GM21367 (cell line): ENCODE measurements at regions not wholly inside any gene's neighbourhood (a gene's known extent, or its start where the extent isn't known, plus 50 kb on each side); places are given as distances from the start of the nearest gene placed in this dataset.
"Not testable (repeated sequence)": the region's sequence is repeated elsewhere in the genome, so short reads cannot be mapped to it uniquely, and the experiment has no call there.

ENCODE experiments used
- ATAC-seq: cut with Tn5 transposase; IDR thresholded peaks from one replicate; pipeline ENCODE4 v1.9.1; 2021; ENCODE audit not compliant: unreplicated experiment

DNA sequence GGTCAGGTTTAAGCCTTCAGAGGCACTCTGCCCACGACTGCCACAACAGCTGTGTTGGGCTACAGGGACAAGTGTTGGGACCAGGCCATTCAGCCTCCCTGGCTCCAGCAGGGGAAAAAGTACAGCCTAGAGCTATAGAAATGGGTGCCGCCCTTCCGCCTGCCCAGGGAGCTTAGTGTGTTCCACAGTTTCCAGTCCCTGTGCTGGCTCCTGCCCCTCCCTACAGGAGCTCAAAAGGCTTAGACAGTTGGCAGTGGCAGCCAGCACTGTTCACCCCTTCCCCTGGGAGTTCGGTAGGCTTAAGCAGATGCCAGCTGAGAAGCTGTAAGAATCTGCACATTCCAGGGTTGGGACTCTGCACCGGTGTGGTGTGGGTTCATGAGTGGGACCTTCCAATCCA is 408.2 kb upstream of the INTU start:
- ATAC-seq = no peak

DNA sequence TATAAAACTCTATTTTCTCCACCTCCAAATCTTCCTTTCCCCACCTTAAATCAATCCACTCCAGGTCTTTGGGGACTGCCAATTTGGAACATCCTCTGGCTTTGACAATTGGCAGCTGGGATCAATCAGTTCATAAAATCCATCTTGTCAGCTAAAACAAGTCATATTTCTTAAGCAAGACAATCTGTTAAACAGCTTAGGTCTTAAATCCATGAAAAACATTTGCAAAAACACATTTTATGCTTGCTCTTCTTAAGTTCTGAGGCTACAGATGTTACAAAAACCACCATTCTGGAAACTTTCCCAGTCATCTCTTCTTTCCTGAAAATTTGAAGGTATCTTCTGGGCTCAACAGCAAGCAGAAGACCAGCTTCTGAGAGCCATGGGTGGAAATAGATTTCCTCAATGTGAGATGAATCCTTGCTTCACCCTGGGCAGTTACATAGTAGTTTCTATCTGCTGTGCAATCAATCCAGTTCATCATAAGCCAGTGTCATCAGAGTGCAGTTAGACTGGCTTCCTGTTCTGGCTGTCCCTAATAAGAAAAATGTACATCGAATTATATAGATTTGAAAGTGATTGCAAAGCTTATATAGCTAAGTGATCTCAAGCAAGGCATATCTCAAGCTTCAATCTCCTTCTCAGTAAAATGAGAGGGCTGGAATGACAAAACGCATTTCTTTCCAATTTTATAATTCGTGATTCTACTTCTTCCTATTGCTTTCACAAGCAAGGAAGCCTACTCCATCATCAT is 402.7 kb upstream of the INTU start:
- ATAC-seq = no peak

DNA sequence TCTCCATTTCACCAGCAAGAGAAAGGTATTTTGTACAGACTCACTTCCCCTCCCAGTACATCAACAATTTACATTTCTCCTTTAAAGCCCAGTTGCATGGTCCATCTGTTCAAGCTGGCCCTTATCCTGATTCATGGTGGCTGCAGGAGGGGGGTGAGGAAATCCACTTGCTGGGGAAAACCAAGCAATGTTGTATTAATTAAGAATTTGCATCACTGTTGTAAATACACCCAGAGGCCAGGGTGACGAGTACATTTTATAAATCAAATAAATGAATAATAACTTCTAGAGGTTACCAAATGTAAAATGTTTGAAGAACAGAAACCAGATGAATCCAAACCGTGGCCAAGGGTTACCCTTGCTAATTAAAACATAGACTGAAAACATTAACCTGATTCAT is 395.9 kb upstream of the INTU start:
- no peak for ATAC-seq

DNA sequence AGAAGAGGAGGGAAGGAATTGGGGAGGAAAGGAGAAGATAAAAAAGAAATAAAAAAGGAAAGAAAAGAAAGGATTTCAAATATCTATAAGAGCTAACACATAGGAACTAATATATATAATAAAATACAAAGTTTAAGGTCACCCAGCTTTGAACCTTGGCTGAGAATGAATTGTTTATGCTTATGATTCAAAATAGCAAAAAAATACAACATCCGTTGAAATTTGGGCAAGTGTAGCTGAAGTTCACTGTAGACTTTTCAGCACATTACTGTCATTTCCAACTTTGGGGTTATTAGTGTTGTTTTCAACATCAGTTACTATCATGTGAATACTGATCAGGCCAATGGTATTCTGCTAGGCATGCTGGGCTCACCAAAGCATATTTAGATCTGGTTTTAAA is 395.2 kb upstream of the INTU start:
- ATAC-seq = no peak

DNA sequence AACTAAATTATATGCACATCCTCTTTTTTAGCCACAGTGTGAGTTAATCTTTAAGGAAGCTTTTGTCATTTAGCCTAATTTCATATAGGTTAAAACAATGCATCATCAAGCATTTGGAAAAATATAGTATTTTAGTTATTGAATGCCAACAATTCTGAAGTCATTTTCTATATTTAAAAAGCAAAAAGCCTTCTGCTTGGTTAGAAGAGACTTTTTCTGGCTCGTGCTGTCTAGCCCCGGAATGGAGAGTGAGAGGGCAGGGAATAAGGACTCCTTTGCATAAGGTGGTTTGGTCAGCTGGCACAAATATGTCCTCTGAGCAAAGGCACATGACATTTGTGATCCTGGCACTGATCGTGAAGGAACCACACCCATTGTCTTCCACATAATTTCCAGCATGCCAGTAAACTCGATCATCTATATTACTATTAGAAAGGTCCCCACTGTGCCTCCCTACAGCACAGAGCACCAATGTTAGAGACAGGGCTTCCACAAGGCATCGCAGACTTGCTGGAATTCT is 393.7 kb upstream of the INTU start:
- ATAC-seq = no peak

DNA sequence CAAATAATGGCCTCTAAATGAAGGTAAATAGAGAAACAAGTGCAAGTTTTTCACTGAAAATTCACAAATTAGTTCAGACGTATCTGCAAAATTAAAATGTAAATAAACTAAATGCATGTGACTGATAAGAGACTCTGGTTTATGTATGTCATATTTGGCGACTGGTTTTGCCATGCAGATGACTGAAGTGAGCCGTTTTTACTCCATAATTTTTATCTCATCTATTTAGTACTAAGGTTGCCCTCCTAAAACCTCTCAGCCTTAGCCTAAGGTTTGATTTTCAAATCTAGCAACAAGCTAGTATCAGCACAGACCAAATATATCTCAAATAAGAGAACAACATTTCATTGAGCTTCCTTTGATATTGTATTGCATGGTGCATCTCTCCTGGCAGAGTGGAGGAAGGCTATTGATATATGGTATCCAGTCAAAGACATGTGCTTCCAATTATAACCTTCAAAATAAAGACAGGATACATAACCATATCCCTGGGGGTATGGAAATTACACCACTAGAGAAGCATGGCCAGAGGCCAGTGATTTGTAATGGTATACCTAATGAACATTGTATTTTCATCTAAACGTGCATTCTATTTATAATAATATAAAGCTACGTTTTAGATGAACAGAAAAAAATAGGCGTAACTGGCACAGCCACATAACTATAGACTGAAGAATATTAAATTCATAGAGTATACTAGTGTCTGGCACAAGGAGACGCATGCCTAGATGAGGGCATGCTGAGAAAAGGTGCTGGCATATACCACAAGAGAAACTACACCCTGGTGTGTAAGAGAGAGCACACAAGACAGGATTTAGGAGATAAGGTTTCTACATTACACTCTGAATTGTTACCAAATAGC is 392.6 kb upstream of the INTU start:
- ATAC-seq = no peak

DNA sequence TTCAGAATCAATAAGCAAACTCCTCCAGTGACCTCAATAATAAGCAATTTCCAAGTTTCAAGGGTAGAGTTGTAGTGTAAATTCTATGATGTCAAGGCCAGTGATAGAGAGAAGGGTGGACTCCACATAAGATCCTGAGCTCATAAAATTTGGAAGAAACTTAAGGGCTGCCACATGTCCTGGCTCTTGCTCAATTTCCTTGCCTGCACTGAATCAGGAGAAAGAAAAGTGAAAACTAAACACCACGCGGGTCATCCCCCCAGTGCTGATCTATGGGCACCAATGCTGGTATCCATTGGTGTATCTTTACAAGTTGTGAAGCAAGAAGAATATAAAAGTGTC is 392.0 kb upstream of the INTU start:
- ATAC-seq = no peak

DNA sequence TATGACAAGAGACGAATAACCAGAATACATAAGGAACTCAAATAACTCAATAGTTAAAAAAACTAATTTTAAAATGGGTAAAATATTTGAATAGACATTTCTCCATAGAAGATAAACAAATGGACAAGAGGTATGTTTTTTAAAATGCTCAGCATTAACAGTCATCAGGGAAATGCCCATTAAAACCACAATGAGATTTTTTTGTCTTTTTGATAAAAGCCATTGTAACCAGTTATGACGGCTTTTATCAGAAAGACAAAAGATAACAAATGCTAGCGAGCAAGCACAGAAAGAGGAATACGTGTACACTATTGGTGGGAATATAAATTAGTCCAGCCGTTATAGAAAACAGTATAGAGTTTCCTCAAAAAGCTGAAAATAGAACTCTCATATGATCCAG is 388.2 kb upstream of the INTU start:
- ATAC-seq = no peak

DNA sequence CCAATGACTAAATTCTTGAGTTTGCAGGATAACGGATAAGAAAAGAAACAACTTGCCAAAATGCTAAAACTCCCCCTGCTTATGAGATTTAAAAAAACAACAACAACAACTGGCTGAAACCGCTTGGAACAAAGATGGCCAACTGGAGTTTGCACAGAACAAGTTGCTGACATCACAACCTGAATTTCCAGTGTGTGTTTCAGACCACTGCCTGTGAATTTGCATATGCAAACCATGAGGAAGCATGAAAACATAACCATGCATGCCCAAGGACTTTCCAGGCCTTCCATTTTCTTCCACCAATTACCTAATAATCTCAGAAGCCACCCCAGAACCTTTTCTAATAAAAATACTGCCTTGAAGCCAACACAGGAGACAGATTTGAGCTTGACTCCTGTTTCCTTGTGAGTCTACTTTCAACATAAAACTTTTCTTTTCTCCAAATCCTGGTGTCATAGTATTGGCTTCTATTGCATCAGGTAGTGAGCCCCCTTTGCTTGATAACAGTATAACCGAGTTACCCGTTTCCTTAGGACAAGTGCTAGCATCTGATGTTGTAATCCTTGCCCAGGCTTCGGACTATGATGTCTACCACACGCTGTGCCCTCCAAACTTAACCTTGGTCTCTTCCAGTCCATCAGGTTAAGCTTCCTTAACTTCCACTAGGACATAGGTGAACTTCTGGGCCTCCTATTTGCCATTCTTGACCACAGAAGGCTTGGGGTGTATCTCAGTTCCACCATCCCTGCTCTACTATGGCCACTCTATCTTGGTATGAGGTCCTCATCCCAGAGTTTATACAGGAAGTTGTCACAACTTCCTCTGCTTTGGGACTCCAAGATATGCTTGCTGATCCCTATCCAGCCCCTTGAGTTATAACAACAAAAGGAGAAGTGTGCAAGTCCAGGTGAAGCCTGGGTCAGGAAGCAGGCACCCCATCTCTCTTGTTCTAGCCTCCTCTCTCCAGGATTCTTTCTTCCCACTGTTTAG is 385.5 kb upstream of the INTU start:
- no peak for ATAC-seq

DNA sequence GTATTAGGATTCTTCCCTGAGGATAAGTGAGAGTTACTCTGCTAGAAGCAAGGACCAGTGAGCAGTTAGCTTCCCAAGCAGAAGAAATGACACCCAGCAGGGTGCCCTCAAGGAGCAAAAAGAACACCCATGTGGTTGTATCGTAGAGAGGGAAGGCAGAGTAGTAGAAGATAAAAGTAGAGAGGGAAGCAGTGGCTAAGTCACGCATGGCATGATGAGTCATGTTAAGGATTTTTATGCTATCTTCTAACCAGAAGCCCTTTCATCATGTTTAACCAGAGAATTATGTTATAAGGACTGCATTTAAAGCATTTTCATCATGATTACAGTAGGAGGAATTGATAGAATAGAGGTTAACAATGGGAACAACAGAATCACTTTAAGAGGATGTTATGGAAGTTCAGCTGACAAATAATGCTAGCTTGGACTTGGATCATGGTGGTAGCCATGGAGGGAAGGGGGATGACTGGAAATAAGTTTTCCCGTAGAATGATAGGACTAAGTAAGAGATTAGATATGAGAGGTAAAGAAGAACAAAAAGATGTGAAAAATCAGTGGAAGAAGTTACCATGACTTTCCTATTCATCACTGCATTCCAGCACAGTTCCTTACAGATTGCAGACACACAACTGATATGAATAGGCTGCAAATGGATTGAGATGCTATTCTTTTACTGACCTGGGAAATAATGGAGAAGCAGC is 383.5 kb upstream of the INTU start:
- no peak for ATAC-seq

DNA sequence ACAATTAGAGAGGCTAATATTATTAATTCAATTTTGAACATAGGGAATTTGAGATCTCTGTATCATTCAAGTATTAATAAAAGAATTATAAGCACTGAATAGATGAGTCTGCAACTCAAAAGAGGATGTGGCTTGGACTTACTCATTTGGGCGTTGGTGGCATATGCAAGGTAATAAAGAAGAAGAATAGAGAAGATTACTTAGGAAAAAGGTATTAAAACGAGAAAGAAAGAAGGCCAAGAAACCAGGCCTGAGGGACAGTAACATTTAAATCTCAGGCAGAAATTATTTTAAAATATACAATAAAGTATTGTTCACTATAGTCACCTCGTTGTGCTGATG is 383.0 kb upstream of the INTU start:
- ATAC-seq = no peak

DNA sequence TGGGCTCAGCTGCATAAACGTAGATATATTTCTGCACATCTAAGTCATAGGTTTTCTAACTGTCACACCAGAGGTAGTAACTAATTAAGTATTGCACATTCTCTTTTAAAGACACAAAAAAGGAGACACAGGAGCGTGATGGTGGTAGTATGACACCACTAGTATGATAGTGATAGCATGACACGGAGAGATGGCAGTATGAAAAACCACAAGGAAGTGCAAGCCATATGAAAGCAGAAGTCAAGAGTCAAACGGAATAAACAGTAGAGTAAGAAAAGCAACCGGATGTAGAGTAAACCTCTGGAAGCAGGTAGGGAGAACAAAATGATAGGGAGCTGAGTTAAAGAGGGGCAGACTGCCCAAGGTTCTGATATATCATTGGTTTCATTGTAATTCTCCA is 382.2 kb upstream of the INTU start:
- ATAC-seq = no peak

DNA sequence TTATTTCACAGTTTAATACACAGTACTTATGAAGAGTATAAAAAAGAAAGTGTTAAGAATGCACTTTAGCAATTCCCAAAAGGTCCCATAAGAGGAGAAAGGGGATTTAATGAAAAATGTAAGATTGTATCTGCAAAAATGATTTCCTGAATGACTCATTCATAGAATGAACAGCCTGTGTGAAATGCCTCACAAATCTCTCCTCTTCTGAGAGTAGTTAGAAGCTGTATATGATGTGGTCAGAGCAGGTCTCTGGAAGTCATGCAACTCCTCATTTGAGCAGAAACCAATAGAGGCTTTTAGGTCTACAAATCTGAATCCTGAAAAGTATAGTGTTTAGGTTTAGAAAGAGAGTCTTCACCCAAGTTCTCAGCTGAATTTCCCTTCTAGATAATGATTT is 381.3 kb upstream of the INTU start:
- ATAC-seq = no peak

DNA sequence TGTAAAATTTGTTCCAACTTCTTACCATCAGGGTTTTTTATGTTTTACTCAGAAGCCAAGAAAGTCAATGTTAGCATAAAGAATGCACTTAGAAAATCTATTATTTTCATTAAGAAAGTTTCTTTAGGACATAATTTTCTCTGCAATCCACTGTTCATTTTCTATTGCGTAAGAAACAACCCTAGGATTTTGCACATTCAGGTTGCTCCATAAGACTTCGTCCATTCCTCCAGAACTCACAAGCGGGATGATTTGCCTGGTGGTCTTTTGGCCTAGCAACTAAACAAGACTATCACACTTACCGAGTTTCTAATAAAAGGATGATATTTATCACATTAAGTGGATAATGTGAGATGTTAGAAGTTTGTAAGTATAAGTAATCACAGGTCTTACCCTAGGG is 376.3 kb upstream of the INTU start:
- no peak for ATAC-seq

DNA sequence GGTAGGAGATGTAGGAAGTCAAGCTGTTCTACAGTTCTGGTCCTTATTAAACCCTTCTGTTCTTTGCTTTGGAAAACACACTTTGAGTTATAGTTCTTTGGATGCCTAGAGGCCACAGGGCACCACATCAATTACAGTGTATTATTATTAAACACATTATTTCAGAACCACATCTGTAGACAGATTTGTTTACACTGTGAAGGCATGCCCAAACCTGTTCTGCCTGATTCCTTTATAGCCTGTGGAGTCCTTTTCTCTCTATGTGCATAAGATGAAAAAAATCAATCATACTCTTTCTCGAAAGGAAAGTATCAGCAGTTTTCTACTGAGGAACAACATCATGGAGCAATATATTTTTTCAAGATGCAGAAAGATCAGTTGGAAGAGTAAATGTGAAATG is 371.3 kb upstream of the INTU start:
- ATAC-seq = no peak

DNA sequence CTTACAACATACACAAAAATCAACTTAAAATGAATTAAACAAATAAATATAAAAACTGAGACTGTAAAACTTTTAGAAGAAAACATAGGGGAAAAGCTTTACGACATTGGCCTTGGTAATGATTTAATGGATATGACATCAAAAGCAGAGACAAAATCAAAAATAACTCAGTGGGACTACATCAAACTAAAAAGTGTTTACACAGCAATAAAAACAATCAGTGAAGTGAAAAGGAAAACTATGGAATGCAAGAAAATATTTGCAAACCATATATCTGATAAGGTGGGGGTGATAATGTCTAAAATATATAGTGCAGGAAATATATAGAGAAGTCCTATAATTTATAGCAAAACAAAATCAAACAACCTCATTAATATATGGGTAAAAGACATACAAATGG is 364.4 kb upstream of the INTU start:
- no peak for ATAC-seq

DNA sequence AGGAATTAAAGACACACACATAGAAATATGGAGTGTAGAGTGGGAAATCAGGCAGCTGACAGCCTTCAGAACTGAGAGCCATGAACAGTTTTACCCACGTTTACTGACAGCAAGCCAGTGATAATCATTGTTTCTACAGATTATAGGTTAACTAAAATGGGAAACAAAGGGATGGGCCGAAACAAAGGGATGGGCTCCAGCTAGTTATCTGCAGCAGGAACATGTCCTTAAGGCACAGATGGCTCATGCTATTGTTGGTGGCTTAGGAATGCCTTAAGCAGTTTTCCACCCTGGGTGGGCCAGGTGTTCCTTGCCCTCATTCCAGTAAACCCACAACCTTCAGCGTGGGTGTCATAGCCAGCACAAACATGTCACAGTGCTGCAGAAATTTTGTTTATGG is 355.7 kb upstream of the INTU start:
- ATAC-seq = not testable (repeated sequence)

DNA sequence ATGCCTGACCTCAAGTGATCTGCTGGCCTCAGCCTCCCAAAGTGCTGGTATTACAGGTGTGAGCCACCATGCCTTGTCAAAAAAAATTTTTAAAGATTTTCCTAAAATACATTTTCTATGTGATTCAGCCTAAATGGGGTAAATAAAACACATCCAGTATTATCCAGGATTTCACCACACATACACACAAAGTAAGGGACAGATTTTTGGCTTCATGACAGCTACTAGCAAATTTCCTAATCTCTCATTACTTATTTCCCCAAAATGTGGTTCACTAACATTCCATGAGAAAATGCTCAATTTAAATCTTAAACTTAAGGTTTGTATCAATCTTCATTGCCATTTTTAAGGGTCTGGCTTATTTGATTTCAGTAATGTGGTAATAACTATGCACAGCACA is 348.5 kb upstream of the INTU start:
- ATAC-seq = no peak

DNA sequence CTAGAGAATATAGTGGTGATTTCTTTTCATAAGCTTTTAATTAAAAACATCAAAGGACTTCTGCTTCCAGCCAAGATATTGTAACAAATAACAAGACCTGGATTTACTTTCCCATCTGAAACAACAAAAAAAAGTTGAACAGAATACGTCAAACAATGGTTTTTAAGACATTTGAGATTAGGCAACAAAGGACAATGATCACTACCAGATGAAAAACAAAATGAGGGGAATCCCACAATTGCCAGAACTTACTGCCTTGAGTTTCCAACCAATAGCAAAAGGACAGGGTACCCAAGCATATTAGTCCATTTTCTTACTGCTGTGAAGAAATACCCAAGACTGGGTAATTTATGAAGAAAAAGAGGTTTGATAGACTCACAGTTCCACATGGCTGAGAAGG is 341.4 kb upstream of the INTU start:
- ATAC-seq = no peak

DNA sequence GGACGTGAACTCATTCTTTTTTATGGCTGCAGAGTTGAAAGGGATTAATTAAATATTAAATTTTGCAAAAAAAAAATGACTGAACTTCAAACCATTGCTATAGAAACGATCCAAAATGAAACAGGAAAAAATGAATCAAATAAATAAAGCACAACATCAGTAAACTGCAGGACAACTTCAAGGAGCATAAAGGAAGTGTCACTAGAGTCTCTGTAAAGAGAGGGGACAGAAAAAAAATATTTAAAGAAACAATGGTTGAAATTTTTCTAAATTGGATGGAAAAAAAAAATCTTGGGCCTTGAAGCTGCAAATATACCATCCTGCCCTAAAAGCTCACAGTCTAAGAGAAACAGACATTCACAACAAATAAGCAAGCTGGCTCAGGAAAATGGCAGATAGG is 339.3 kb upstream of the INTU start:
- no peak for ATAC-seq

DNA sequence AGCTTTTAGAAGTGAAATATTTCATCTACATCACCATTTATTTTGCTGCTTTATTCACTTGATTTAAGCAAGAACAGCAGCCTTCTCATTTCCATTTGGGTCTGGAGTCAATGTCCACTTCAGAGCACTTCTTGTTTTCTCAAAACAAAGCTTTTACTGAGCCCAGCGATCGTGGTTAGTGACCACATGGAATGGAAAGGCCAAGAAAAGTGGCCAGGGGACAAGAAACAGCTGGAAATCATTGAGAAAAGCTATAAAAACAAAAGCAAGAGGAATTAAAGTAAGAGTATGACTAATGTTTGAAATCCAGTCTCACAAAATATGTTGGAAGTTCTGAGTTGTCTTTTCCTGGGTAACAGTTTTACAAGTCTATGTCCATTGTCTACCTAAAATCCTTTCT is 328.4 kb upstream of the INTU start:
- no peak for ATAC-seq
